Germinal center (tissue), 1 donor: ENCODE measurements at regions not wholly inside any gene's neighbourhood (a gene's known extent, or its start where the extent isn't known, plus 50 kb on each side); places are given as distances from the start of the nearest gene placed in this dataset.
A peak's percentile ranks its signal among the peaks of the same experiment; 100 is the strongest.
"Not testable (repeated sequence)": the region's sequence is repeated elsewhere in the genome, so short reads cannot be mapped to it uniquely, and the experiment has no call there.

ENCODE experiments used
- DNase-seq: peaks from one replicate; pipeline ENCODE4 v3.0.0; 2012; ENCODE audit warnings: mixed read lengths, low spot score

DNA sequence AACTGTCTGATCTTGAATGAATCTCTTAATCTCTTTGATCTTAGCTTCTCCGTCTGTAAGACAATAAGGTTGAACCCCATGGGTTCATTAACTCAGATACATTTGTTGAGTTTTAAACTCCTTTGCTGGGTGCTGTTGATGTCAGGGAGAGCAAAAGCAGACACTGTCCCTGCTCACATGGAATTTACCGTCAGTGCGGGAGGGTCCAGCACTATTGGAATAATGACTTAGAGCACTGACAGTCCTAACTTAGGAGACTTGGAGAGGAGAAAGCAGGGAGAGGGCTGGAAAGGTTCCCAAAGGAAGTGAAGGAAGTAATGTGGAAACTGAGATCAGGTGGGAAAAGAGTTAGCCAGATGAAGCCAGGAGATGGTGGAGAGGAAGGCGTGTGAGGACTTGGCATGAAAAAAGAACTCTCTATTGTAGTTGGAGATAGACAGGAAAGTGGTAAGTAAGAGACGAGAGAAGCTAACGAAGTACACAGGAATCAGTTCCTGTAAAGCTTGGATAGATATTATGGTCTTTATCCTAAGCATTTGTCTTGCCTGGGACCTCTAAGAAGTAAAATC, 141.4 kb upstream of the SERTAD2 start:
- no peak for DNase-seq

DNA sequence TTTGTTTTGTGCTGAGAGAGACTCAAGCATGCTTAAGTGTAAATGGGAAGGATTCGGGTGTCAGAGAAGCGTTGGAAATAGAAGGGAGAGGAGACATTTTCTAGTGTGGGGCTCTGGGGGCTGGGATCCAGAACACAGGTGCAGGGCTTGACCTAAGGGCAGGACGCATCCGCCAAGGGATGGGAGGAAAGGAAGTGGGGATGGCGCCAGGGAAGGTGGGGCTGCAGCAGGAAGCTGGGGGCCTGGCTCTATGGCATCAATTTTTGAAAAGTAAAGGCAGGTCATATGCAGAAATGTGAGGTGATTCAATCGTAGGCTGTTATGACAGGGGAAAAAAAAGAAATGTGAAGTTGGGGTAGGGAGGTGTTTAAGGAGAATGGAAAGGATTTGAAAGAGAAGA, 143.2 kb upstream of the SERTAD2 start:
- DNase-seq: no peak

DNA sequence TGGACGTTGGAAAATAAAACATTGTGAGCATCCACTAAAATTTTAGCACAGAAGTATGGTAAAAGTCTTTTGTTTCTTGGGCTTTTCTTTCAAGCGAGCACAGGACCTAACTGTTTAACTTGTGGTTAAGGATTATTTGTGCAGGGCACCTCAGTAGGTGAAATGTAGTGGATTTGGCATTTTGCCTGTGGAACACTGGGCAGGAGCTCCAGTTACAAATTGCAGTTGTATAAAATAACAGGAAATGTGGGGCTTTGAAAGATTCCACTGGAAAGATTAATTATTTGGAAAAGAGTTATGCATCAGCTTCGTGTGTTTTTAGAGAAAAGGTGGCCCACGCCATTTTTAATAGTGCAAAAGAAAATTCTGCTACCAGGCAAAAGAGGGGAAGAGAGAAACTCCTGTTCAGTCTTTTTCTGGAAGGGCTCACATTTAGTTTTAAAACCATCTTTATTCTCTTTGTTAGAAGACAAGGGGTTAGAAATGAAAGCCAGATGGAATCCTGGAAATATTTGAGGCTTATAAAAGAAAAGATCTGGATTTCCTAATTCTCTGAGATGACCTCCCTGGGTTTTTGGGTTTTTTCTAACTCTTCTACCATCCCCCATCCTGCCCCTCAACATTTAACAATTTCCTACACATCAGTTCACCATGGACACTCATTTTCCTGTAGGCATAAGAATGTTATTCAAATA, 144.3 kb upstream of the SERTAD2 start:
- no peak for DNase-seq

DNA sequence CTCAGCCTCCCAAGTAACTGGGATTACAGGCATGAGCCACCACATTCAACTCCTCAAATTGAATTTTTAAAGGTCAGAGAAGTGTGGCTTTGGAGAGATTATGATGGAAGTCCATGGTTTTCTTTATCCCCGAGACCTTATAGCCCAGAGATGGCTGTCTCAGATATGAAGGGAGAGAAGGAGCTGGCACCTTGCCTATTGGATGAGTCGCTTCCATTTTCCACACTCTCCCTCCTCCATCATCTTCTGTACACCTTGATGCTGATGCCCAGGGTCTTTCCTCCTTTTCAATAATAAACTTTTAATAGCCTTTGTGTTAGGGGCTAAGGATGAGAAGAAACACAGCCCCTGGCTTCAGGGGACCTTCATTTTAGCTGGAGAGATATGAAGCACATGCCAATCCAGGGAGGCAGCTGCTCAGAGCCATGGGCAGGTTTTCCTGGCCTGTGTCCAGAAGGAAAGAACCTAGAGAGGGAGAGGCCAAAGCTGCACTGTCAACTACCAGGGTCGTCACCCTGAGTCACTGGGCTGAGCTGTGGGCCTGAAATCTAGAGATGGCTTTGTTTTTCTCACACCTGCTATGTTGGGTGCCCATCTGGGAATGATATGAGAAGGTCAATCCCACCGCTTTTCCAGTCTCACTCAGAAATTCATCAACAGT, 146.0 kb upstream of the SERTAD2 start:
- DNase-seq: no peak

DNA sequence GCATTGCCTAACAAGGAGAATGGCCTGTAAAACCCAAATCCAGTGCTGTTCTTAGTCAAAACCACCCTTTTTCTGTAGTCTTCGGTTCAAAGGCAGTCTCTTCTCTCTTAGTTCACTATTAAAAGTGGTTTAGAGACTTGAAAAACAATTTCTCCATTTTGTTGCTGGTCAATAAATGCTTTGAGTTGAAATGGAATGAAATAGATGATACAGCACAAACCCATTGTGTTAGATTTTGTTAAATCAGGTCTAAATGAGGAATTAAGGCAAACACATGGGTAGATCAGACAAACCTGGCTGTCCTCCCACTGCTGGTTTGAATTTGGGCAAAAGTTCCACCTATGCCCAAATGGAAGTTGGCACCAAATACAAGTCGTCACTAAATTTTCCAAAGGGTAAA, 150.1 kb upstream of the SERTAD2 start:
- DNase-seq: no peak

DNA sequence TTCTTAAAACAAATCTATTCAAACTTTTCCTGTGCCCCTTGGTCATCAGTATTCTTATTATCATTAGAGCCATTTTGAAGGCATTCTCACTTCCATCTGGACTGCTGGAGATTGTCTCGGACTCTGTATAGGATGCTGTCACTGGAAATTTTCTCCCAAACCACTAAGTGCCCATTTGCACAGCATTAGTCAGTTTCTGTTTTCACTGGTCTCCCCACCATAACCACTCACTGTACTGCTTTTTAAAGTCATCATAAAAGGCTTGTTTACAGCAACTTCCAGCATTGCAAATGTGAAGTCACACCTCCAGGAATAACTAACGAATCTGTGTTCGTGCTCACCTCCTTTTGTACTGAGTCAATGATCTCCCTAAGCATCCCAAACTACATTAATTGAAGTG, 150.9 kb upstream of the SERTAD2 start:
- no peak for DNase-seq

DNA sequence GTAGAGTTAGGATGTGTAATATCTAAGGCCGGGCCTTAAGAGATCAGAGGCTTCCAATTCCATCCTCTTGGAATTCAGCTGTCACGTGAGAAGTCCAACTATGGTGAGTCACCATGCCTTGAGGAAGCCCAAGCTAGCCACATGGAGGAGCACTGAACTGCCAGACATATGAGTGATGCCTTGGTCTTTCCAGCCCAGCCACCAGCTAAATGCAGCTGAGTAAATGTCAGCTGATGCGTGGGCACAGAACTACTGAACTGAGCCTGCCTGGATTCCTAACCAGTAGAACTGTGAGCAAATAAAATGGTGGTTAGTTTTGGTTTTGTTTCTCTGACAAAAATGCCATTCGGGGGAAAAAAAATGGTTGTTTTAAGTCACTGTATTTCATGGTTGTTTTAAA, 153.7 kb upstream of the SERTAD2 start:
- no peak for DNase-seq

DNA sequence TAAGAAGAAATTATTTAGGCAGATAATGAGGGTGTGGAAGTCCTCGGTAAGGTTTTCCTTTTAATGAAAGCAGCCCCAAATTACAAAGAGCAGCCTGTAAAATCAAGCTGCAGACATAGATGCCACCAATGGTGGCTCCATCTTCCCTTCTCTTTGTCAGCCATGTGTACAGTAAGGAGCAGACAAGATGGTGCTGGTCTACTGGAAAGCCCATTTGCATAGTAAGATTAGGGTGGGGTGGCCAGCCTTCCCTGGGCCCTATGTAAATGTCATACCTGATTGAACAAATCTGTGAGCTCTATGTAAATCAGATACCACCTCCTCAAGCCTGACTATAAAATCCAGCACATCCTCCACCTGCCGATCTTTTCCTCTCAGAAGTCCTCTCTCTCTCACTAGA, 154.4 kb upstream of the SERTAD2 start:
- no peak for DNase-seq

DNA sequence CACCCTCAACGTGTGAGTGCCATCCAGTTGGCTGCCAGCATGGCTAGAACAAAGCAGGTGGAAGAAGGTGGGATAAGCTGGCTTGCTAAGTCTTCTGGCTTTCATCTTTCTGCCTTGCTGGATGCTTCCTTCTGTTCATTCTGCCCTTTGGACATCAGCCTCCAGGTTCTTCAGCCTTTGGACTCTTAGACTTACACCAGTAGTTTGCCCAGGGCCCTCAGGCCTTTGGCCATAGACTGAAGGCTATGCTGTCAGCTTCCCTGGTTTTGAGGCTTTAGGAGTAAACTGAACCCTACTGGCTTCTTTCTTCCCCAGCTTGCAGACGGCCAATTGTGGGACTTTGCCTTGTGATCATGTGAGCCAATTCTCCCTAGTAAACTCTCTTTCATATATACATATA, 155.0 kb upstream of the SERTAD2 start:
- DNase-seq: no peak

DNA sequence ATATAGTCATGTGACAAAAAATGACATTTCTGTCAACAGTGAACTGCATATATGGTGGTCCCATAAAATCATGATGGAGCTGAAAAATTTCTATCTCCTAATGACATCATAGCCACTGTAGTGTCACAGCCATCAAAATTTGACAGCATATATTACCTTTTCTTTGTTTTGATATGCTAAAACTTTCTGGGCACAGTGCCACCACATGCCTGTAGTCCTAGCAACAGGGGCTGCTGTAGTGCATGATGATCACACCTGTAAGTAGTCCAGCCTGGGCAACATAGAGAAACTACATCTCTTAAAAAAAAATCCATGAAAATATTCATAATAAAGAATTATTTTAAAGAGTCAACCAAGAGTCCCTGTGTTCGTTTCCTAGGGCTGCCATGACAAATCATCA, 155.5 kb upstream of the SERTAD2 start:
- no peak for DNase-seq

DNA sequence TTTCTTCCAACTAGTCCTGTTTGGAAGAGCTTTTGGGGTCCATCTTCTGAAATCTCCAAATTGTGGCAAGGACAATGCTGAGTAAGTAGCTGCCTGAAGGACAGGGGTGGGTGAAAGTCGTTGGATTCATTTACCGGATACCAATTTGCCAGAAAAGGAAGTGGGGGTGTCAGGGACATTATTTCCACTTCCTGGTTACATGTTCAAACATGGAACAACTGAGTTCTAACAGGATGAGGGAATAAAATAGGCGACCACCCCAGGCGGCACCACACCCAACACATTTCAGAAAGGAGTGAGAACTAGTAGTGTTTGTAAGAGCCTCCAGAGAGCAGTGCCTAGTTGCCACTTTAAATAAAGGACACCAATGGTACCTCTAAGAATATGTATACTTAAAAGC, 158.6 kb upstream of the SERTAD2 start:
- no peak for DNase-seq

DNA sequence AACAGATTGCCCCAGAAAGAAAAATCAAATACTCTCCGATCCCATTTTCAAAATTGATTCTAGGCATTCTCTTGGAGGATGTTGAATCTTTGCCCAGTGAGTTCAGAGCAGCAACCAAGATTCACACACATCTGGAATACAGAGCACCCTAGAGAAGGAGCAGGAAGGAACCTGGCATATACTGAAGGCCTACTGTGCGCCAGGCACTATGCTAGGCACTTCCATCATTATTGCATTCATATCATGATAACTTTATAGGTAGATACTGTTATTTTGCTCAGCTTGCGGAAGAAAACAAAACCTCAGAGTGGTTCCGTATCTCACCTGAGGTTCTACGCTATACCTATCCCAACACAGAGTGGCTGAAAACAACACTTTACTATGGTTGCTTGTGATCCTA, 160.3 kb upstream of the SERTAD2 start:
- no peak for DNase-seq

DNA sequence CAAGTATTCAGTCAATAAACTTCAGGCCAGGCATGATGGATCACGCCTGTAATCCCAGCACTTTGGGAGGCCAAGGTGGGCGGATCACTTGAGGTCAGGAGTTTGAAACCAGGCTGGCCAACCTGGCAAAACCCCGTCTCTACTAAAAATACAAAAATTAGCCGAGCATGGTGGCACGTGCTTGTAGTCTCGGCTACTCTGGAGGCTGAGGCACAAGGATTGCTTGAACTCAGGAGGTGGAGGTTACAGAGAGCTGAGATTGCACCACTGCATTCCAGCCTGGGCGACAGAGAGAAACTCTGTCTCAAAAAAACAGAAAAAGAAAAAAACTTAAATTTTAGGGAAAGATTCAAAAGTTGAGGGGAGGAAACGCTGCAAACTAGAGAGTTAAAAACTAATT, 162.8 kb upstream of the SERTAD2 start:
- DNase-seq: not testable (repeated sequence)

DNA sequence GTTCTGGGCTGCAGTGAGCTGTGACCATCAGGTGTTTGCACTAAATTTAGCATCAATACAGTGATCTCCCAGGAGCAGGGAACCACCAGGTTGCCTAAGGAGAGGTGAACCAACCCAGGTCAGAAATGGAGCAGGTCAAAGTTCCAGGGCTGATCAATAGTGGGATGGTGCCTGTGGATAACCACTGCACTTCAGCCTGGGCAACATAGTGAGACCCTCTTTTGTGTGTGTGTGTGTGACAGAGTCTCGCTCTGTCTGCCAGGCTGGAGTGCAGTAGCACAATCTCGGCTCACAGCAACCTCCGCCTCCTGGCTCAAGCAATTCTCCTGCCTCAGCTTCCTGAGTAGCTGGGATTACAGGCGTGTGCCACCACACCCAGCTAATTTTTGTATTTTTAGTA, 163.7 kb upstream of the SERTAD2 start:
- DNase-seq: no peak

DNA sequence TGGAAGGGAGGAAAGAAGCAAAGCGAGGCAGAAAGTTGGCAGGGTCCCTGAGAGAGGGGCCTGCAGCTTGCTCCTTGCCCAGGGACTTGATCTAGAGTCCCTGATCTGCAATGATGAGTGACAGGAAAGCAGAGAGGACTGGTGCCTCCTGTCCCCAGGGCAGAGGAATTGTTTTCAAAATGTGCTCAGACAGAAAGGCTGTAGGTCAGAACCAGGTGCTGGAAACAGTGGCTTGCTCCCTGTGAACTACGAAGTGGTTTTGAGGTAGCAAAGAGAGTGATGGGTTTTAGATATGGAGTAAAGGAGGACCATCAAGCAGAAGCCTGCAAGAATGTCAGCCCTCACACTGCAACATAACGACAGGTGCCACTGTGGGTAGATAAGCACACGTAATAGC, 164.9 kb upstream of the SERTAD2 start:
- no peak for DNase-seq

DNA sequence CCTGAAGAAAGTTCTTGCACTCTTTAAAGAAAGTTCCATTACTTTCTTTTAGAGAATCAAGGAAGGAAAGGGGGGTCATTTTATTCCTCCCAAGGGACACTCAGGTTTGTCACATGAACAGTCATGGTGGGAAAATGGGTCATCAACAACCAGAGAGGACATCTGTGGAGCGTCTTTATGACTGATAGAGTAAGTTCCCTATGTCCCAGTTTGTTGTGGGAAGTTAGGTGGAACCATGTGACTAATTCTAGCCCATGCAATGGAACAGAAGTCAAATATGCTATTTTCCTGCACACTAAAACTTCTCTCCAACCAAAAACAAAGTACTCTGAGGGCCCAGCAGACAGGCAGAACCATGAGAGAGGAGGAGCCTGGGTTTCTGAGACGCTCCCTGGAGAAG, 165.6 kb upstream of the SERTAD2 start:
- DNase-seq: no peak

DNA sequence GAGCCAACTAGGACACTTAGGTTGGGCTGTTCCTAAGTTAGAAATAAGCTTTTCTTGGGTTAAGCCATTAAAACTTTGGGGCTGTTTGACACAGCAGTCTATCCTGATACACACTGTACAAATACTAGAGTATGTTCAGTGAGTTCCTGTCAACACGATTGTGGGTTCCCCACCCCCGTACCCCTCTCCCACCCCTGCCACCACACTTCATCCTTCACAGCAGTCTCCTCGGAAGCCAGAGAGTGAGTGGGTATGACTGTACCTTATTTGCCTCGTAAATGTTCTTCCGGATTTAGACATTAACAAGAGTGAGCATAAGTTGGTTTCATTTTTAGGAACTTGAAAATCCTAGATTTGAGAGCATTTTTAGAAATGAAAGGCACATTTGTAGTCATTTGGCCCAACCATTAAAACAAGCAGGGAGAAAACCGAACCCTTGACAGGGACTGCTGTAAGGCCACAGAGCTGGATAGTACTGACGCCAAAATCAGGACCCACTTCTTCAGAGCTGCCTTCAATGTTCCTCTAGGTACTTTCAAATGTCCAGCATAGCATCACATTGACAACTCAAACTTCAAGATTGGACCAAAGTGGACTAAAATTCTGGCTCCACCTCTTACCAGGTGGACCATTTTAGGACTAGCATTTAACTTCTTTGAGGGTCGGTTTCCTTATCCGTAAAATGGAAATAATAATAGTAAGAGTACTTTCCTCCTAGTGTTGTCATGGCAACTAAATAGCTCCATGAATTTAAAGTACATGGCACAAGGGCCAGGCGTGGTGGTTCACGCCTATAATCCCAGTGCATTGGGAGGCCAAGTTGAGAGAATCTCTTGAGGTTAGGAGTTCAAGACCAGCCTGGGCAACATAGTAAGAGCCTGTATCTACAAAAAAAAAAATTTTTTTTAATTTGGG, 166.3 kb upstream of the SERTAD2 start:
- peak; percentile 50 for DNase-seq

DNA sequence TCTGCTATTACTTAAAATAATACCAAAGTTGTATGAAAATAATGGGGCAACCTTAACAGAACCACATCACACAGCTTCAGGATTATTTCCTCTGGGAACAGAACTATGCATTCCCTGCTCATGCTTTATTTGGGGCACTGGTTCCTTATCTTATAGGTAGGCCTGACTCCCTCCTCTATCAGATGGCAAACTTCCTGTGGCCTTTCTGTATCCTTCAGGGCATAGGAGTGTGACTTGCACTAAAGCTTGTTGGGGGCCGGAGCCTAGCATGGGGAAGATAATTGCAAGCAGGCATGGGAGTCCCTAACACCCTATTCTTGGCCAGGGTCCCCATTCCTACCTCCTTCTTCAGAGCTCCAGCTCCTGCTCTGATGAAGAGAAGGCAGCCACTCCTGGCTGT, 167.2 kb upstream of the SERTAD2 start:
- DNase-seq: no peak

DNA sequence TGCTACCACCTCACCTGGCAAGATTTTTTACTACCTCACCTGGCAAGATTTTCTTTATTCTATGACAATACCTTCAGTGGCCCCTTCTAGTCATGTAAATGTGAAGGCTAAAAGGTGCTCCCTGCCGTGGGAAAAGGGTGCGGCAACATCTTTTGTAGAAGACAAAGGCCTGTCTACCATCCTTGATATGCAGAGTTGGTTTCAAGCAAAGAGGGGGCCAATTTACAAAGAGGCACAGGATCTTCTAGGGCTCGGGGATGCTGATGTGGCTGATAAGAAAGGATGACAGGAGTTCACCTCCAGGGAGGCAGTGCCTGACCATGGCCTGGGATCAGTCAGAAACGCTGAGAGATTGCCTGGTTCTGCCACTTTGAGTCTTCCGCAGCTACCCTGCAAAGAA, 165.4 kb upstream of the SLC1A4 start:
- DNase-seq: no peak

DNA sequence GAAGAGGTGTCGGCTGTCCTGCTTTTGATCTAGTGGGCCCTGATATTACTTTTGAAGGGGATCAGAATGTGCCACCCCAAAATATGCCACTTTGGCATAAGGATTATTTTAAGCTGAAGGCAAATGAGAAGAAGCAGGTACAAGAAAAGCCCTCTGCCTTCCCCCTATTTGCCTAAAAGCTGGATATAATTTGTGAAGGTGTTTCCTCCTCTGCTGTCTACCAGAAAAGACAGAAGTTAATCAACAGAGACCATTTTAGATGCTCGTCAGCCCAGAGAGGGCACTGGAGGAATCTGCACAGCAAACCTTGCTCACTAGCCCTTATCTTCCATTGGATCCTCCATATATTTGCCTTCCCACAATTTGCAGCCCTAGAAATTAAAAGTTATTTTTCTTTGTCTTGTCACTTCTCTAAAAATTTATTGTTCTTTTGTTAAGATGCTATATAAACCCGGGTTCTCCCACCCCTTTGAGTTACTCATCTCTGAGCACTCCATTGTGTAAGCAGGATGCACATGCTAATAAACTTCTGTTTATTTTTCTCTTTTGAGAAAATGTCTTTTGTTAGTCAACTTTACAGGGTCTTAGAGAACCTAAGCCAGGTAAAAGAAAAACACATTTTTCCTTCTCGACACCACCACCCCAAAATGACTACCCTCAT, 163.2 kb upstream of the SLC1A4 start:
- DNase-seq: no peak

DNA sequence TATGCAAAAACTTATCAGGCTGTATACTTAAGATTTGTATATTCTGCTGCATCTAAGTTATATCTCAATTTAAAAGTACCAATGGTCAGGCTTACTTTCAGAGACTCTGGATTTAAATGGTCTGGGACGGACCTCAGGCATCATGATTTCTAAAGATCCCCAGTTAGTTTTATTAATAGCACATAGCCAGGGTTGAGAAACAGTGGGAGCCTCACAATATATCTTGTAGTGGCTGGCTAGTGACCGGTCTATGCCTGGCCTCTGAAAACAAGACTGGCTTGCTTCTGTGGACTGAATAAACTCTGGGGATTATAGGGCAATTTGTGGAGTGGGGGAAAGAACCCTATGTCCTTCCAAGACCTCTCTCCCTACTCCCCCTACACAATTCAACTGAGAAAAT, 162.5 kb upstream of the SLC1A4 start:
- no peak for DNase-seq

DNA sequence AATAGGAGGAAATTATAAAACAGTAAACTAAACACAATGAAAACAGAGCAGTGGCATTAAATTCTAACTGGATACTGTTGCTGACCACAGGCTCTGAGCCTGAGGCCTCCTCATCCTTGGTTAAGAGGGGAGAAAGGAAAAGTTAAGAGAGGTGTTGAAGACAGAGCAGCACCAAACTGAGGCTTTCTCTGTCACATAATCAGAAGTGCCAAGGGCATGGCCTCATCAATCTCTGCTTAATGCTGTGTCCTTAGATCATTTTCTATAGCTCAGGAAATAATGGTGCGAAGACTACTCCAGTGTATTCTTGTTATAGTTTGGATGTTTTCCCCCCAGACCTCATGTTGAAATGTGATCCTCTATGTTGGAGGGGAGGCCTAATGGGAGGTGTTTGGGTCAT, 160.9 kb upstream of the SLC1A4 start:
- no peak for DNase-seq
